ENCODE measurements at regions not wholly inside any gene's neighbourhood (a gene's known extent, or its start where the extent isn't known, plus 50 kb on each side); places are given as distances from the start of the nearest gene placed in this dataset.
"Not testable (repeated sequence)": the region's sequence is repeated elsewhere in the genome, so short reads cannot be mapped to it uniquely, and the experiment has no call there.

GRCh38 chr12:47348206-47348605, 268.4 kb upstream of the AMIGO2 start:
- no peak for DNase-seq (ENCODE audit: low read depth, low spot score)

- DNase-seq (ENCODE audit: low read depth, low spot score), result no peak
These were observed 266.7 kb upstream of the AMIGO2 start for GRCh38 chr12:47346251-47347019.

GRCh38 chr12:47343684-47344567, 264.2 kb upstream of the AMIGO2 start:
- no peak for DNase-seq (ENCODE audit: low read depth, low spot score)

- no peak for DNase-seq (ENCODE audit: low read depth, low spot score)
These were observed 260.8 kb upstream of the AMIGO2 start for GRCh38 chr12:47340411-47341015.

- no peak for DNase-seq (ENCODE audit: low read depth, low spot score)
These were observed 257.8 kb upstream of the AMIGO2 start for GRCh38 chr12:47337581-47337980.

GRCh38 chr12:47333271-47333858, 253.6 kb upstream of the AMIGO2 start:
- DNase-seq (ENCODE audit: low read depth, low spot score), result not testable (repeated sequence)

GRCh38 chr12:47328831-47329545, 249.2 kb upstream of the AMIGO2 start:
- DNase-seq (ENCODE audit: low read depth, low spot score), result no peak

GRCh38 chr12:47326190-47326589, 246.4 kb upstream of the AMIGO2 start:
- DNase-seq (ENCODE audit: low read depth, low spot score), result no peak

- no peak for DNase-seq (ENCODE audit: low read depth, low spot score)
These were observed 244.0 kb upstream of the AMIGO2 start for GRCh38 chr12:47323802-47324201.

GRCh38 chr12:47321436-47321835, 241.7 kb upstream of the AMIGO2 start:
- DNase-seq (ENCODE audit: low read depth, low spot score), result no peak

- no peak for DNase-seq (ENCODE audit: low read depth, low spot score)
These were observed 240.0 kb upstream of the AMIGO2 start for GRCh38 chr12:47319746-47320145.

- DNase-seq (ENCODE audit: low read depth, low spot score), result no peak
These were observed 239.2 kb upstream of the AMIGO2 start for GRCh38 chr12:47318963-47319362.

- no peak for DNase-seq (ENCODE audit: low read depth, low spot score)
These were observed 237.6 kb upstream of the AMIGO2 start for GRCh38 chr12:47317175-47317915.

GRCh38 chr12:47316609-47317049, 236.9 kb upstream of the AMIGO2 start:
- peak; percentile 71 for DNase-seq (ENCODE audit: low read depth, low spot score)

GRCh38 chr12:47314996-47315395, 235.2 kb upstream of the AMIGO2 start:
- DNase-seq (ENCODE audit: low read depth, low spot score), result no peak

GRCh38 chr12:47312808-47313426, 233.2 kb upstream of the AMIGO2 start:
- no peak for DNase-seq (ENCODE audit: low read depth, low spot score)

- no peak for DNase-seq (ENCODE audit: low read depth, low spot score)
These were observed 232.4 kb upstream of the AMIGO2 start for GRCh38 chr12:47312147-47312546.

GRCh38 chr12:47311568-47311967, 231.8 kb upstream of the AMIGO2 start:
- DNase-seq (ENCODE audit: low read depth, low spot score), result no peak

- no peak for DNase-seq (ENCODE audit: low read depth, low spot score)
These were observed 231.3 kb upstream of the AMIGO2 start for GRCh38 chr12:47311010-47311409.

GRCh38 chr12:47308672-47309071, 228.9 kb upstream of the AMIGO2 start:
- no peak for DNase-seq (ENCODE audit: low read depth, low spot score)

Data from pulmonary artery endothelial cell (primary cell).